ENCODE measurements at regions not wholly inside any gene's neighbourhood (a gene's known extent, or its start where the extent isn't known, plus 50 kb on each side); places are given as distances from the start of the nearest gene placed in this dataset.

- no peak for DNase-seq
Observed at GRCh38 chr12:118467641-118468305, 91.4 kb downstream of the SUDS3 start.

- DNase-seq: no peak
Observed at GRCh38 chr12:118472940-118473339, 96.6 kb downstream of the SUDS3 start.

GRCh38 chr12:118480235-118480634 is 103.9 kb downstream of the SUDS3 start:
- no peak for DNase-seq

- no peak for DNase-seq
Observed at GRCh38 chr12:118488034-118488433, 111.7 kb downstream of the SUDS3 start.

- DNase-seq: no peak
Observed at GRCh38 chr12:118493962-118494361, 117.6 kb downstream of the SUDS3 start.

GRCh38 chr12:118494776-118495175 is 118.4 kb downstream of the SUDS3 start:
- no peak for DNase-seq

- no peak for DNase-seq
Observed at GRCh38 chr12:118495296-118495695, 118.9 kb downstream of the SUDS3 start.

- no peak for DNase-seq
Observed at GRCh38 chr12:118498171-118498570, 121.8 kb downstream of the SUDS3 start.

GRCh38 chr12:118500299-118500698 is 123.9 kb downstream of the SUDS3 start:
- no peak for DNase-seq

GRCh38 chr12:118501489-118501888 is 125.1 kb downstream of the SUDS3 start:
- DNase-seq: no peak

- DNase-seq: no peak
Observed at GRCh38 chr12:118503476-118503875, 127.1 kb downstream of the SUDS3 start.

- no peak for DNase-seq
Observed at GRCh38 chr12:118512669-118513068, 136.3 kb downstream of the SUDS3 start.

GRCh38 chr12:118513611-118514010 is 137.3 kb downstream of the SUDS3 start:
- DNase-seq: no peak

- no peak for DNase-seq
Observed at GRCh38 chr12:118514297-118514696, 137.9 kb downstream of the SUDS3 start.

GRCh38 chr12:118520214-118521035 is 144.1 kb downstream of the SUDS3 start:
- no peak for DNase-seq

GRCh38 chr12:118521036-118521370 is 144.6 kb downstream of the SUDS3 start:
- DNase-seq: no peak

GRCh38 chr12:118524446-118524845 is 148.1 kb downstream of the SUDS3 start:
- no peak for DNase-seq

- DNase-seq: no peak
Observed at GRCh38 chr12:118525216-118525615, 148.9 kb downstream of the SUDS3 start.

- DNase-seq: no peak
Observed at GRCh38 chr12:118526255-118527095, 150.1 kb downstream of the SUDS3 start.

GRCh38 chr12:118527310-118527709 is 151.0 kb downstream of the SUDS3 start:
- DNase-seq: no peak

- no peak for DNase-seq
Observed at GRCh38 chr12:118528625-118529024, 152.3 kb downstream of the SUDS3 start.

- DNase-seq: no peak
Observed at GRCh38 chr12:118534003-118534402, 157.6 kb downstream of the SUDS3 start.

- DNase-seq: no peak
Observed at GRCh38 chr12:118536306-118536906, 160.1 kb downstream of the SUDS3 start.

All from GDM1 (cell line).